RWPE1 (cell line): ENCODE measurements at regions not wholly inside any gene's neighbourhood (a gene's known extent, or its start where the extent isn't known, plus 50 kb on each side); places are given as distances from the start of the nearest gene placed in this dataset.

ENCODE experiments used
- CTCF ChIA-PET: fragments of 350-600 bp; sonication (Branson Sonifier 250); formaldehyde crosslinking; extraction: SDS; loops from one replicate; lab custom pipeline; 2021; lab: Yijun Ruan, JAX
- POLR2A ChIA-PET: fragments of 400-600 bp; formaldehyde crosslinking; extraction: SDS; loops from one replicate; lab custom pipeline; 2020; ENCODE audit warnings: antibody characterized with exemption; ENCODE audit not compliant: low non-redundant PET; lab: Yijun Ruan, JAX
- DNase-seq: peaks from one replicate; pipeline ENCODE4 v3.0.0; 2012; ENCODE audit warnings: low spot score
- H3K27ac ChIP-seq: fragments of 450-650 bp; 2 replicates; pipeline ENCODE4 v1.5.1; 2017
- CTCF ChIP-seq: fragments of 450-650 bp; conservative IDR thresholded peaks from 2 replicates; pipeline ENCODE4 v1.5.1; 2017; ENCODE audit warnings: low read depth, mild to moderate bottlenecking

GRCh38 chr14:30445011-30445793 is 113.8 kb upstream of the G2E3 start:
- DNase-seq: no peak
- ChIA-PET POLR2A (no interaction called here), CTCF (no interaction called here)
- H3K27ac ChIP-seq: no peak overlapping the region
- TF ChIP-seq CTCF: no peak

GRCh38 chr14:30445852-30446251 is 113.1 kb upstream of the G2E3 start:
- CTCF ChIA-PET: no interaction called here

GRCh38 chr14:30450631-30451545 is 108.1 kb upstream of the G2E3 start:
- TF ChIP-seq CTCF: no peak
- DNase-seq: no peak
- ChIA-PET POLR2A (no interaction called here), CTCF (interaction anchor here (0.6 to 0.9 kb wide), 2 partner anchors 15 to 134 kb away, joined by 4 to 9 read pairs; no protein-coding TSS in a partner anchor)
- no peak overlapping the region for H3K27ac ChIP-seq

More at GRCh38 chr14:30445852-30446251, 113.1 kb upstream of the G2E3 start:
- no peak overlapping the region for H3K27ac ChIP-seq
- TF ChIP-seq CTCF: no peak
- no peak for DNase-seq
- POLR2A ChIA-PET: no interaction called here

- POLR2A ChIA-PET: no interaction called here
- H3K27ac ChIP-seq: no peak overlapping the region
- CTCF ChIA-PET: no interaction called here
- DNase-seq: no peak
- no peak for TF ChIP-seq CTCF
Observed at GRCh38 chr14:30456296-30456695, 102.7 kb upstream of the G2E3 start.

- TF ChIP-seq CTCF: no peak
- CTCF ChIA-PET: no interaction called here
Observed at GRCh38 chr14:30462358-30462757, 96.6 kb upstream of the G2E3 start.

GRCh38 chr14:30464481-30464880 is 94.5 kb upstream of the G2E3 start:
- DNase-seq: no peak
- no peak overlapping the region for H3K27ac ChIP-seq
- no peak for TF ChIP-seq CTCF
- ChIA-PET POLR2A (no interaction called here), CTCF (no interaction called here)

More at GRCh38 chr14:30462358-30462757, 96.6 kb upstream of the G2E3 start:
- DNase-seq: no peak
- POLR2A ChIA-PET: no interaction called here
- H3K27ac ChIP-seq: no peak overlapping the region
